ENCODE measurements at regions not wholly inside any gene's neighbourhood (a gene's known extent, or its start where the extent isn't known, plus 50 kb on each side); places are given as distances from the start of the nearest gene placed in this dataset.

GRCh38 chr2:60168247-60168646, 385.2 kb downstream of the BCL11A start:
- H3K4me1 Mint-ChIP-seq, result no peaks in the 10 kb centered on the region
- H3K4me3 Mint-ChIP-seq, result no peak overlapping the region
- no peaks in the 10 kb centered on the region for H3K36me3 Mint-ChIP-seq (ENCODE audit: low read depth)
- peaks cover 4% of the 10 kb centered on the region for H3K27me3 Mint-ChIP-seq (ENCODE audit: low read depth)
- H3K27ac Mint-ChIP-seq, result no peak overlapping the region
- no peak for TF ChIP-seq CTCF (IDR thresholded peaks at IDR 0.05; ENCODE audit: unreplicated experiment in 3 of 3)
- H3K9me3 Mint-ChIP-seq, result no peaks in the 10 kb centered on the region

- TF ChIP-seq CTCF (IDR thresholded peaks at IDR 0.05; ENCODE audit: unreplicated experiment in 3 of 3), result no peak
- H3K36me3 Mint-ChIP-seq (ENCODE audit: low read depth), result no peaks in the 10 kb centered on the region
- H3K4me3 Mint-ChIP-seq, result no peak overlapping the region
- no peaks in the 10 kb centered on the region for H3K27me3 Mint-ChIP-seq (ENCODE audit: low read depth)
- H3K9me3 Mint-ChIP-seq, result no peaks in the 10 kb centered on the region
- H3K4me1 Mint-ChIP-seq, result no peaks in the 10 kb centered on the region
- no peak overlapping the region for H3K27ac Mint-ChIP-seq
These were observed 386.4 kb downstream of the BCL11A start for GRCh38 chr2:60167089-60167488.

GRCh38 chr2:60163691-60164090, 389.8 kb downstream of the BCL11A start:
- TF ChIP-seq CTCF (IDR thresholded peaks at IDR 0.05; ENCODE audit: unreplicated experiment in 3 of 3), result no peak
- no peak overlapping the region for H3K27ac Mint-ChIP-seq
- no peak overlapping the region for H3K4me3 Mint-ChIP-seq
- no peaks in the 10 kb centered on the region for H3K27me3 Mint-ChIP-seq (ENCODE audit: low read depth)
- H3K36me3 Mint-ChIP-seq (ENCODE audit: low read depth), result no peaks in the 10 kb centered on the region
- H3K9me3 Mint-ChIP-seq, result no peaks in the 10 kb centered on the region
- no peaks in the 10 kb centered on the region for H3K4me1 Mint-ChIP-seq

- Mint-ChIP-seq H3K36me3 (ENCODE audit: low read depth) (no peaks in the 10 kb centered on the region), H3K27ac (peak overlapping the region in 1 of 3 experiments; percentile 8), H3K27me3 (ENCODE audit: low read depth) (no peaks in the 10 kb centered on the region), H3K4me1 (no peaks in the 10 kb centered on the region), H3K9me3 (peaks cover 2% of the 10 kb centered on the region), H3K4me3 (no peak overlapping the region)
- TF ChIP-seq CTCF (IDR thresholded peaks at IDR 0.05; ENCODE audit: unreplicated experiment in 3 of 3), result no peak
These were observed 393.9 kb downstream of the BCL11A start for GRCh38 chr2:60159519-60159918.

GRCh38 chr2:60158262-60158661, 395.2 kb downstream of the BCL11A start:
- H3K9me3 Mint-ChIP-seq, result peaks cover 2% of the 10 kb centered on the region
- no peaks in the 10 kb centered on the region for H3K4me1 Mint-ChIP-seq
- TF ChIP-seq CTCF (IDR thresholded peaks at IDR 0.05; ENCODE audit: unreplicated experiment in 3 of 3), result no peak
- H3K4me3 Mint-ChIP-seq, result no peak overlapping the region
- no peaks in the 10 kb centered on the region for H3K36me3 Mint-ChIP-seq (ENCODE audit: low read depth)
- no peaks in the 10 kb centered on the region for H3K27me3 Mint-ChIP-seq (ENCODE audit: low read depth)
- no peak overlapping the region for H3K27ac Mint-ChIP-seq

GRCh38 chr2:60157283-60157682, 396.2 kb downstream of the BCL11A start:
- H3K4me3 Mint-ChIP-seq, result no peak overlapping the region
- H3K36me3 Mint-ChIP-seq (ENCODE audit: low read depth), result no peaks in the 10 kb centered on the region
- no peak for TF ChIP-seq CTCF (IDR thresholded peaks at IDR 0.05; ENCODE audit: unreplicated experiment in 3 of 3)
- no peaks in the 10 kb centered on the region for H3K27me3 Mint-ChIP-seq (ENCODE audit: low read depth)
- H3K9me3 Mint-ChIP-seq, result peaks cover 2% of the 10 kb centered on the region
- H3K4me1 Mint-ChIP-seq, result no peaks in the 10 kb centered on the region
- H3K27ac Mint-ChIP-seq, result peak overlapping the region in 1 of 3 experiments; percentile 15

Data from nephron (organoid).